IMR-90 (cell line): ENCODE measurements at regions not wholly inside any gene's neighbourhood (a gene's known extent, or its start where the extent isn't known, plus 50 kb on each side); places are given as distances from the start of the nearest gene placed in this dataset.

Source experiments
- ATAC-seq: fragments of 200-7000 bp; cut with Tn5 transposase; 2 replicates; pipeline ENCODE4 v1.9.1; 2020; ENCODE audit warnings: low read depth, mild to moderate bottlenecking, moderate library complexity
- BruUV-seq: library from RNA; stranded (reverse); fragments of 400-500 nt; replicated peaks from 2 replicates; lab custom pipeline; 2021; lab: Mats Ljungman, UMichigan
- CTCF ChIA-PET: fragments of 300-600 bp; formaldehyde crosslinking; extraction: SDS; loops from one replicate; lab custom pipeline; 2021; ENCODE audit warnings: antibody characterized with exemption; lab: Yijun Ruan, JAX
- POLR2A ChIA-PET: fragments of 300-600 bp; sonication (Branson Sonifier 250); formaldehyde crosslinking; loops from one replicate; lab custom pipeline; 2022; ENCODE audit warnings: antibody characterized with exemption; ENCODE audit not compliant: unreplicated experiment; lab: Charles Lee
- DNase-seq: peaks from one replicate; pipeline ENCODE4 v3.0.0; 2013
- H2AFZ ChIP-seq: replicated peaks from 2 replicates; pipeline ENCODE3; 2013; ENCODE audit warnings: low read length, mild to moderate bottlenecking; ENCODE audit not compliant: poor library complexity
- H2AK5ac ChIP-seq: 2 replicates; pipeline ENCODE4 v1.6.1; 2013; ENCODE audit warnings: low read depth, low read length, inconsistent platforms
- H2AK9ac ChIP-seq: replicated peaks from 2 replicates; pipeline ENCODE3; 2013; ENCODE audit warnings: mild to moderate bottlenecking, low read depth, low read length, moderate library complexity; ENCODE audit not compliant: poor library complexity
- H2BK120ac ChIP-seq: 2 replicates; pipeline ENCODE4 v1.6.1; 2013; ENCODE audit warnings: low read depth, low read length, inconsistent platforms
- H2BK15ac ChIP-seq: 3 replicates; pipeline ENCODE4 v1.6.1; 2013; ENCODE audit warnings: low read depth, low read length, inconsistent platforms
- H2BK20ac ChIP-seq: 2 replicates; pipeline ENCODE4 v1.6.1; 2013; ENCODE audit warnings: low read depth, mild to moderate bottlenecking, inconsistent platforms, low read length, moderate library complexity
- H2BK5ac ChIP-seq: 2 replicates; pipeline ENCODE4 v1.6.1; 2013; ENCODE audit warnings: mild to moderate bottlenecking, low read depth, low read length, inconsistent platforms; ENCODE audit not compliant: poor library complexity, severe bottlenecking
- H3K14ac ChIP-seq: replicated peaks from 2 replicates; pipeline ENCODE4 v1.6.1; 2013; ENCODE audit warnings: low read depth, low read length, inconsistent platforms
- H3K18ac ChIP-seq: 2 replicates; pipeline ENCODE4 v1.6.1; 2013; ENCODE audit warnings: low read depth, low read length, control low read depth
- H3K23ac ChIP-seq: 2 replicates; pipeline ENCODE4 v1.6.1; 2013; ENCODE audit warnings: low read depth, low read length, inconsistent platforms
- H3K27ac ChIP-seq: 2 replicates; pipeline ENCODE4 v1.5.1; 2013; ENCODE audit warnings: mild to moderate bottlenecking, control low read depth, low read length; ENCODE audit not compliant: insufficient read depth
- H3K27me3 ChIP-seq: 2 replicates; pipeline ENCODE4 v1.6.1; 2013; ENCODE audit warnings: low read length; ENCODE audit not compliant: control insufficient read depth, insufficient read depth
- H3K36me3 ChIP-seq: 2 replicates; pipeline ENCODE4 v1.6.1; 2013; ENCODE audit warnings: low read length, mixed read lengths; ENCODE audit not compliant: control insufficient read depth, insufficient read depth
- H3K4ac ChIP-seq: 2 replicates; pipeline ENCODE4 v1.6.1; 2013; ENCODE audit warnings: low read depth, low read length, inconsistent platforms
- H3K4me1 ChIP-seq: 2 replicates; pipeline ENCODE4 v1.6.1; 2013; ENCODE audit warnings: low read length, mixed read lengths; ENCODE audit not compliant: control insufficient read depth, insufficient read depth
- H3K4me2 ChIP-seq: 2 replicates; pipeline ENCODE4 v1.6.1; 2013; ENCODE audit warnings: low read depth, mild to moderate bottlenecking, control low read depth, low read length, moderate library complexity
- H3K4me3 ChIP-seq: 2 replicates; pipeline ENCODE4 v1.5.1; 2013; ENCODE audit warnings: low read depth, mild to moderate bottlenecking, control low read depth, low read length, moderate library complexity; ENCODE audit not compliant: insufficient read depth
- H3K56ac ChIP-seq: 2 replicates; pipeline ENCODE4 v1.6.1; 2013; ENCODE audit warnings: low read length, inconsistent platforms; ENCODE audit not compliant: insufficient read depth; ENCODE audit errors: extremely low read depth
- H3K79me1 ChIP-seq, 2 experiments: 2 replicates each; pipeline ENCODE4 v1.6.1; 2013; ENCODE audit warnings: low read length in 2 of 2, inconsistent platforms in 1 of 2, low read depth in 1 of 2
- H3K9ac ChIP-seq: 2 replicates; pipeline ENCODE4 v1.6.1; 2013; ENCODE audit warnings: low read depth, low read length, control low read depth
- H3K9me1 ChIP-seq: 2 replicates; pipeline ENCODE4 v1.6.1; 2013; ENCODE audit warnings: low read length, inconsistent platforms; ENCODE audit not compliant: insufficient read depth
- H3K9me3 ChIP-seq: 2 replicates; pipeline ENCODE4 v1.6.1; 2013; ENCODE audit warnings: low read length; ENCODE audit not compliant: control insufficient read depth, insufficient read depth
- H4K20me1 ChIP-seq: 2 replicates; pipeline ENCODE4 v1.6.1; 2013; ENCODE audit warnings: low read length, inconsistent platforms; ENCODE audit not compliant: insufficient read depth
- H4K5ac ChIP-seq: 2 replicates; pipeline ENCODE4 v1.6.1; 2013; ENCODE audit warnings: mild to moderate bottlenecking, low read depth, low read length, control low read depth
- H4K8ac ChIP-seq, 2 experiments: 2 replicates each; pipeline ENCODE4 v1.6.1; 2013; ENCODE audit warnings: low read depth in 2 of 2, low read length in 2 of 2, control low read depth in 1 of 2, inconsistent platforms in 1 of 2
- H4K91ac ChIP-seq: 2 replicates; pipeline ENCODE4 v1.6.1; 2013; ENCODE audit warnings: low read depth, low read length, inconsistent platforms; ENCODE audit not compliant: insufficient read depth
- MAZ ChIP-seq: IDR thresholded peaks from 2 replicates; pipeline ENCODE4 v1.6.1; 2012; ENCODE audit warnings: low read depth, mild to moderate bottlenecking, low read length, improper control_type of control experiment, moderate library complexity, borderline replicate concordance
- NFE2L2 ChIP-seq: fragments of 150-350 bp; IDR thresholded peaks from 2 replicates; pipeline ENCODE4 v1.6.1; 2016; ENCODE audit warnings: low read depth, mild to moderate bottlenecking, low read length
- WGBS, 2 experiments: methylation state at CpG; one replicate each; pipeline versions ENCODE4 v1.1.5 to v1.1.7; 2013; ENCODE audit warnings: missing lambda C conversion rate in 2 of 2; ENCODE audit not compliant: insufficient read length in 1 of 2; ENCODE audit errors: extremely low coverage in 2 of 2; 5-methylcytosine and 5-hydroxymethylcytosine counted together
- dilution Hi-C: fragments of 300-500 bp; cut with HindIII; formaldehyde crosslinking; loops from one replicate; pipeline ENCODE4 v1.14.3; 2018; ENCODE audit warnings: low sequenced_read_pairs; ENCODE audit not compliant: unreplicated experiment
- in situ Hi-C: fragments of 300-500 bp; cut with MboI; formaldehyde crosslinking; loops from 3 replicates; pipeline ENCODE4 v1.14.3; 2019; ENCODE audit warnings: low sequenced_read_pairs, inconsistent platforms, mixed read lengths
- intact Hi-C: fragments of 100-400 bp; cut with micrococcal nuclease; formaldehyde crosslinking; loops from 2 replicates; pipeline ENCODE4 v1.10.0; 2022

DNA sequence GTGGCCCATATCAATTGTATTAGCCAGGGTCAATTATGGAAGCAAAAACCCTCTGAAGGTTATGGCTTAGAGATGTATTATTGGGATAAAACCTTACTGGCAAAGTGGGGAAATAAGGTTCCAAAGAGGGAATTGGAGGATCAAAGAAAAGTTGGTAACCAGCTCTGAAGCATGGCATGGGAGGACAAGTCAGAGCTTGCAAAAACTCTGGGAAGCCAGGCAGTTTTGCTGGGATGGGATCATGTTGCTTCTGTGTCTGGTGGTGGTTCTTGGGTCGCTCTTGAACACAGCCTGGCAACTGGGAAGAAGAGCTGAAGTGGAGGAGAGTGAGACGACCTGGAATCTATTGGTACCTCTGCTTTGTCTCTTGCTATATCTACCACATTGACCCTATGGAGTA, 162.6 kb downstream of the PMAIP1 start:
- Histone ChIP-seq H4K20me1 (no peaks in the 10 kb centered on the region), H2AK5ac (peak overlapping the region; percentile 38; the same call in 1 of the 2 replicates), H3K79me1 (no peaks in the 10 kb centered on the region), H3K9me1 (no peaks in the 10 kb centered on the region; the same call in 1 of the 2 replicates), H2BK20ac (no peak overlapping the region), H4K91ac (no peak overlapping the region), H3K14ac (no peak overlapping the region; the same call in 1 of the 2 replicates), H3K56ac (no peak overlapping the region), H3K23ac (no peak overlapping the region), H3K4me1 (no peaks in the 10 kb centered on the region; the same call in 1 of the 2 replicates), H2BK120ac (no peak overlapping the region), H3K4me3 (no peak overlapping the region), H3K18ac (no peak overlapping the region), H3K27ac (no peak overlapping the region), H4K5ac (no peak overlapping the region), H2AK9ac (no peak overlapping the region), H3K27me3 (no peaks in the 10 kb centered on the region; the same call in 1 of the 2 replicates), H3K4me2 (no peak overlapping the region), H2AFZ (no peak overlapping the region), H3K4ac (no peak overlapping the region), H4K8ac (no peak overlapping the region), H2BK5ac (no peak overlapping the region), H3K9me3 (no peaks in the 10 kb centered on the region), H2BK15ac (no peak overlapping the region), H3K36me3 (no peaks in the 10 kb centered on the region), H3K9ac (no peak overlapping the region)
- intact Hi-C loops = loop anchor here (10.0 kb wide), 1 partner anchor 48 kb away; no protein-coding TSS in a partner anchor
- dilution Hi-C loops = no loop called here
- ChIA-PET CTCF (no interaction called here), POLR2A (no interaction called here)
- WGBS, 2 experiments = no CpG with 5 or more reads among the region's 2 CpGs
- DNase-seq = no peak
- no TSS peak for BruUV-seq
- ATAC-seq = no peak
- in situ Hi-C loops = no loop called here
- TF ChIP-seq NFE2L2 (no peak), MAZ (no peak)
